K562 (cell line): ENCODE measurements at regions not wholly inside any gene's neighbourhood (a gene's known extent, or its start where the extent isn't known, plus 50 kb on each side); places are given as distances from the start of the nearest gene placed in this dataset.

Experiments used
- ATAC-seq: fragments of 200-7000 bp; cut with Tn5 transposase; 3 replicates; pipeline ENCODE4 v1.9.1; 2020; ENCODE audit warnings: moderate library complexity
- BruUV-seq: library from RNA; stranded (reverse); fragments of 400-500 nt; replicated peaks from 2 replicates; lab custom pipeline; 2021; lab: Mats Ljungman, UMichigan
- CTCF ChIA-PET: fragments of 300-600 bp; formaldehyde crosslinking; extraction: SDS; loops from one replicate; lab custom pipeline; 2021; ENCODE audit warnings: low intra/inter-chr PET ratio; lab: Yijun Ruan, JAX
- POLR2A ChIA-PET: fragments of 300-600, 350-650 bp; sonication (Branson Sonifier 250); formaldehyde crosslinking; extraction: SDS; loops from one replicate; lab custom pipeline; 2021; ENCODE audit warnings: antibody characterized with exemption, inconsistent platforms; lab: Yijun Ruan, JAX
- DNase-seq, 4 experiments: peaks; one replicate each; pipeline versions ENCODE4 v3.0.0 to v3.0.0-alpha.2; 2011 to 2018; ENCODE audit warnings: low spot score in 3 of 4, mixed read lengths in 3 of 4; ENCODE audit errors: extremely low read depth in 1 of 4
- FAIRE-seq: peaks from 2 replicates; lab custom pipeline; 2011; peaks lifted over from hg19 to GRCh38; lab: Jason Lieb, UNC
- H2AFZ ChIP-seq: 2 replicates; pipeline ENCODE4 v1.6.0; 2011; ENCODE audit warnings: low read depth, low read length, control low read depth, inconsistent platforms
- H3K27ac ChIP-seq: fragments of 200-600 bp; 3 replicates; pipeline ENCODE4 v1.8.0; 2011; ENCODE audit warnings: low read depth, mild to moderate bottlenecking, control low read depth, inconsistent platforms, low read length, moderate library complexity, mixed read lengths; ENCODE audit errors: extremely low read depth
- H3K27me3 ChIP-seq, 2 experiments: fragments of 300-600 bp in 1 of 2; 2 replicates in 1 of 2; 3 replicates in 1 of 2; pipeline versions ENCODE4 v1.6.0 to v1.8.0; 2011; ENCODE audit warnings: inconsistent platforms in 2 of 2, low read length in 2 of 2, mild to moderate bottlenecking in 1 of 2, mixed read lengths in 1 of 2, moderate library complexity in 1 of 2; ENCODE audit not compliant: control insufficient read depth in 2 of 2, insufficient read depth in 2 of 2
- H3K36me3 ChIP-seq: fragments of 300-600 bp; 3 replicates; pipeline ENCODE4 v1.8.0; 2011; ENCODE audit warnings: mild to moderate bottlenecking, low read length, inconsistent platforms; ENCODE audit not compliant: control insufficient read depth, insufficient read depth
- H3K4me1 ChIP-seq, 2 experiments: fragments of 200-600 bp in 1 of 2; replicated peaks in 1 of 2; 2 replicates in 1 of 2; 3 replicates in 1 of 2; pipeline versions ENCODE4 v1.5.1 to v1.8.0; 2011; ENCODE audit warnings: inconsistent platforms in 2 of 2, low read length in 2 of 2, mild to moderate bottlenecking in 1 of 2, mixed read lengths in 1 of 2, moderate library complexity in 1 of 2; ENCODE audit not compliant: control insufficient read depth in 2 of 2, insufficient read depth in 2 of 2
- H3K4me2 ChIP-seq: 2 replicates; pipeline ENCODE4 v1.6.1; 2011; ENCODE audit warnings: low read length, control low read depth, inconsistent platforms, mixed read lengths; ENCODE audit not compliant: insufficient read depth
- H3K4me3 ChIP-seq: fragments of 200-600 bp; sonication (generic), shearing (Covaris generic); 2 replicates; pipeline ENCODE4 v1.5.1; 2016; ENCODE audit warnings: control low read depth, inconsistent platforms
- H3K79me2 ChIP-seq: fragments of 200-600 bp; 3 replicates; pipeline ENCODE4 v1.8.0; 2011; ENCODE audit warnings: low read length, inconsistent platforms; ENCODE audit not compliant: control insufficient read depth, insufficient read depth
- H3K9ac ChIP-seq, 2 experiments: 2 replicates each; pipeline versions ENCODE4 v1.6.0 to v1.6.1; 2011; ENCODE audit warnings: low read depth in 2 of 2, low read length in 2 of 2, control low read depth in 1 of 2, inconsistent platforms in 1 of 2, mild to moderate bottlenecking in 1 of 2, mixed read lengths in 1 of 2; ENCODE audit not compliant: insufficient read depth in 1 of 2
- H3K9me1 ChIP-seq: one replicate; pipeline ENCODE4 v1.6.0; 2011; ENCODE audit warnings: inconsistent platforms, mild to moderate bottlenecking, low read length, moderate library complexity; ENCODE audit not compliant: control insufficient read depth, insufficient read depth
- H3K9me3 ChIP-seq: replicated peaks from 2 replicates; pipeline ENCODE4 v1.5.1; 2011; ENCODE audit warnings: low read depth, low read length, inconsistent platforms; ENCODE audit not compliant: control insufficient read depth, insufficient read depth
- H4K20me1 ChIP-seq: replicated peaks from 2 replicates; pipeline ENCODE4 v1.6.1; 2011; ENCODE audit warnings: low read length, inconsistent platforms, mixed read lengths; ENCODE audit not compliant: control insufficient read depth, insufficient read depth
- ARID3A ChIP-seq: IDR thresholded peaks from 2 replicates; pipeline ENCODE4 v1.6.1; 2012; ENCODE audit warnings: low read depth, low read length, improper control_type of control experiment, borderline replicate concordance
- CHCHD3 ChIP-seq: fragments of 250-450 bp; sonication (Bioruptor Pico); IDR thresholded peaks from 2 replicates; pipeline ENCODE4 v2.1.2; 2022; ENCODE audit warnings: mild to moderate bottlenecking
- GTF2A2 ChIP-seq: IDR thresholded peaks from 2 replicates; pipeline ENCODE4 v1.6.1; 2016; ENCODE audit warnings: mild to moderate bottlenecking, missing genetic modification characterization, missing compliant biosample characterization
- MIER1 ChIP-seq: fragments of 450-650 bp; IDR thresholded peaks from 2 replicates; pipeline ENCODE4 v1.6.1; 2016; ENCODE audit warnings: antibody characterized with exemption, mild to moderate bottlenecking, low read depth
- NFIC ChIP-seq: fragments of 450-650 bp; IDR thresholded peaks from 2 replicates; pipeline ENCODE4 v1.6.1; 2017; ENCODE audit warnings: mild to moderate bottlenecking, inconsistent platforms
- RBM15 ChIP-seq: fragments of 200-400 bp; formaldehyde crosslinking; IDR thresholded peaks from 2 replicates; pipeline ENCODE4 v1.6.1; 2018; ENCODE audit warnings: mild to moderate bottlenecking, low read length, moderate library complexity; ENCODE audit not compliant: insufficient read depth
- SIX5 ChIP-seq, 2 experiments: IDR thresholded peaks; 2 replicates each; pipeline ENCODE4 v1.6.1; 2011; ENCODE audit warnings: low read length in 2 of 2, borderline replicate concordance in 1 of 2, low read depth in 1 of 2, mild to moderate bottlenecking in 1 of 2, moderate library complexity in 1 of 2; ENCODE audit not compliant: insufficient read depth in 1 of 2
- ZBTB5 ChIP-seq: fragments of 450-650 bp; IDR thresholded peaks from 2 replicates; pipeline ENCODE4 v1.6.1; 2017; ENCODE audit warnings: antibody characterized with exemption
- ZNF239 ChIP-seq: fragments of 250-450 bp; sonication (Bioruptor Pico); IDR thresholded peaks from 2 replicates; pipeline ENCODE4 v1.4.0; 2020; ENCODE audit warnings: mild to moderate bottlenecking
- ZNF436 ChIP-seq: fragments of 250-450, 450-650 bp; sonication (Bioruptor Pico); formaldehyde crosslinking; IDR thresholded peaks from 2 replicates; pipeline ENCODE4 v1.7.0; 2020; ENCODE audit warnings: mild to moderate bottlenecking
- ZNF561 ChIP-seq: fragments of 450-650 bp; formaldehyde crosslinking; conservative IDR thresholded peaks from 2 replicates; pipeline ENCODE4 v1.4.0; 2020; ENCODE audit warnings: mild to moderate bottlenecking, moderate library complexity
- ZNF695 ChIP-seq: fragments of 450-650 bp; formaldehyde crosslinking; IDR thresholded peaks from 2 replicates; pipeline ENCODE4 v1.4.0; 2020; ENCODE audit warnings: mild to moderate bottlenecking, moderate library complexity
- WGBS: fragments of 100-300 bp; shearing (Covaris generic); methylation state at CpG from one replicate; pipeline ENCODE4 v1.1.6; 2016; ENCODE audit warnings: low coverage, mixed read lengths; ENCODE audit not compliant: insufficient coverage; ENCODE audit errors: missing lambda C conversion rate; 5-methylcytosine and 5-hydroxymethylcytosine counted together
- in situ Hi-C: fragments of 300-500 bp; cut with MboI; formaldehyde crosslinking; loops from 4 replicates; pipeline ENCODE4 v1.15.0; 2018; ENCODE audit warnings: inconsistent platforms, mixed read lengths
- intact Hi-C: fragments of 100-400 bp; cut with micrococcal nuclease; formaldehyde crosslinking; loops from 2 replicates; pipeline ENCODE4 v1.14.2; 2022

- POLR2A ChIA-PET, result no interaction called here
- DNase-seq, result peak in 1 of 4 experiments; percentile 3
- Histone ChIP-seq H3K9me3 (no peaks in the 10 kb centered on the region), H3K4me1 (no peaks in the 10 kb centered on the region), H3K4me2 (no peak overlapping the region), H4K20me1 (no peaks in the 10 kb centered on the region), H3K27me3 (no peaks in the 10 kb centered on the region; a peak in 1 of 5 replicates), H3K9ac (no peak overlapping the region), H3K4me3 (no peak overlapping the region), H3K9me1 (no peaks in the 10 kb centered on the region), H2AFZ (no peak overlapping the region), H3K36me3 (no peaks in the 10 kb centered on the region), H3K27ac (no peak overlapping the region), H3K79me2 (no peaks in the 10 kb centered on the region)
- no TSS peak for BruUV-seq
- no peak; the same call in 2 of the 3 replicates for ATAC-seq
- TF ChIP-seq ZBTB5, result no peak
- no peak for TF ChIP-seq CHCHD3 (CRISPR knock-in tag)
- no peak for TF ChIP-seq ZNF239 (CRISPR knock-in tag)
- no peak for TF ChIP-seq MIER1
- no peak for TF ChIP-seq ZNF436 (CRISPR knock-in tag)
- TF ChIP-seq NFIC, result no peak
- TF ChIP-seq ZNF561, result no peak
- TF ChIP-seq RBM15, result no peak
- no peak for TF ChIP-seq SIX5 (IDR thresholded peaks at IDR 0.05; ENCODE audit: borderline replicate concordance in 1 of 2, insufficient read depth in 1 of 2, low read depth in 1 of 2, low read length in 2 of 2)
- TF ChIP-seq ZNF695 (CRISPR knock-in tag), result no peak
- no peak for TF ChIP-seq GTF2A2 (tag)
- no peak for TF ChIP-seq ARID3A
- 1% methylated on average over 10 of the region's 10 CpGs for WGBS
- FAIRE-seq, result no peak
- intact Hi-C loops, result no loop called here
- in situ Hi-C loops, result no loop called here
- CTCF ChIA-PET, result no interaction called here
Measured at GRCh38 chr2:104368089-104368488, 485.8 kb upstream of the POU3F3 start.
